ENCODE measurements at regions not wholly inside any gene's neighbourhood (a gene's known extent, or its start where the extent isn't known, plus 50 kb on each side); places are given as distances from the start of the nearest gene placed in this dataset.

GRCh38 chr13:29684441-29684840 is 89.0 kb upstream of the SLC7A1 start:
- H3K9me3 ChIP-seq (ENCODE audit: control insufficient read depth in 1 of 2, low read length in 2 of 2) = no peaks in the 10 kb centered on the region
- no peaks in the 10 kb centered on the region for H3K36me3 ChIP-seq (ENCODE audit: insufficient read depth, low read length)
- Mint-ChIP-seq H3K9me3 (peaks cover 0 to 6% (median 2%) of the 10 kb centered on the region in 8 donors), H3K4me1 (no peaks in the 10 kb centered on the region), H3K4me3 (no peak overlapping the region), H3K27ac (no peak overlapping the region), H3K27me3 (peaks cover 9 to 18% of the 10 kb centered on the region in 2 donors), H3K36me3 (no peaks in the 10 kb centered on the region)
- CTCF ChIA-PET (ENCODE audit: partially characterized antibody) = no interaction called here
- intact Hi-C loops (cut with micrococcal nuclease) = no loop called here
- no peaks in the 10 kb centered on the region for H3K4me1 ChIP-seq (ENCODE audit: insufficient read depth, low read length)
- no peak overlapping the region for H3K4me3 ChIP-seq (ENCODE audit: low read length in 2 of 2)
- H3K27me3 ChIP-seq (ENCODE audit: insufficient read depth, low read length) = no peaks in the 10 kb centered on the region
- H3K27ac ChIP-seq (ENCODE audit: low read depth, low read length) = no peak overlapping the region
- no peak for DNase-seq
- POLR2A ChIA-PET (ENCODE audit: partially characterized antibody) = no interaction called here

- H3K4me1 ChIP-seq (ENCODE audit: insufficient read depth, low read length) = no peaks in the 10 kb centered on the region
- no peaks in the 10 kb centered on the region for H3K9me3 ChIP-seq (ENCODE audit: control insufficient read depth in 1 of 2, low read length in 2 of 2)
- ChIA-PET CTCF (ENCODE audit: partially characterized antibody) (interaction anchor here (1.2 kb wide), 1 partner anchor 175 kb away, joined by 4 read pairs; no protein-coding TSS in a partner anchor), POLR2A (ENCODE audit: partially characterized antibody) (no interaction called here)
- no peaks in the 10 kb centered on the region for H3K4me1 Mint-ChIP-seq
- no peak overlapping the region for H3K27ac ChIP-seq (ENCODE audit: low read depth, low read length)
- H3K27me3 Mint-ChIP-seq = peaks cover 16 to 18% of the 10 kb centered on the region in 2 donors
- no peaks in the 10 kb centered on the region for H3K27me3 ChIP-seq (ENCODE audit: insufficient read depth, low read length)
- no peak overlapping the region for H3K27ac Mint-ChIP-seq
- H3K36me3 Mint-ChIP-seq = no peaks in the 10 kb centered on the region
- no peak overlapping the region for H3K4me3 Mint-ChIP-seq
- no peak for DNase-seq
- intact Hi-C loops (cut with micrococcal nuclease) = no loop called here
- H3K36me3 ChIP-seq (ENCODE audit: insufficient read depth, low read length) = no peaks in the 10 kb centered on the region
- peaks cover 0 to 6% (median 2%) of the 10 kb centered on the region in 8 donors for H3K9me3 Mint-ChIP-seq
- H3K4me3 ChIP-seq (ENCODE audit: low read length in 2 of 2) = no peak overlapping the region
Measured at GRCh38 chr13:29683041-29683440, 87.6 kb upstream of the SLC7A1 start.

GRCh38 chr13:29681864-29682263 is 86.4 kb upstream of the SLC7A1 start:
- no peaks in the 10 kb centered on the region for H3K27me3 ChIP-seq (ENCODE audit: insufficient read depth, low read length)
- no peaks in the 10 kb centered on the region for H3K4me1 ChIP-seq (ENCODE audit: insufficient read depth, low read length)
- intact Hi-C loops (cut with micrococcal nuclease) = no loop called here
- no peaks in the 10 kb centered on the region for H3K4me1 Mint-ChIP-seq
- H3K27me3 Mint-ChIP-seq = peaks cover 13 to 18% of the 10 kb centered on the region in 2 donors
- peaks cover 0 to 6% (median 2%) of the 10 kb centered on the region in 8 donors for H3K9me3 Mint-ChIP-seq
- no peak for DNase-seq
- ChIA-PET CTCF (ENCODE audit: partially characterized antibody) (no interaction called here), POLR2A (ENCODE audit: partially characterized antibody) (no interaction called here)
- no peak overlapping the region for H3K27ac ChIP-seq (ENCODE audit: low read depth, low read length)
- H3K9me3 ChIP-seq (ENCODE audit: control insufficient read depth in 1 of 2, low read length in 2 of 2) = no peaks in the 10 kb centered on the region
- no peaks in the 10 kb centered on the region for H3K36me3 ChIP-seq (ENCODE audit: insufficient read depth, low read length)
- no peak overlapping the region for H3K4me3 Mint-ChIP-seq
- H3K36me3 Mint-ChIP-seq = no peaks in the 10 kb centered on the region
- H3K4me3 ChIP-seq (ENCODE audit: low read length in 2 of 2) = no peak overlapping the region
- no peak overlapping the region for H3K27ac Mint-ChIP-seq

GRCh38 chr13:29679396-29680053 is 84.0 kb upstream of the SLC7A1 start:
- Mint-ChIP-seq H3K27me3 (peaks cover 14 to 17% of the 10 kb centered on the region in 2 donors), H3K27ac (no peak overlapping the region), H3K4me3 (no peak overlapping the region), H3K9me3 (peaks cover 0 to 6% (median 2%) of the 10 kb centered on the region in 8 donors), H3K4me1 (no peaks in the 10 kb centered on the region), H3K36me3 (no peaks in the 10 kb centered on the region)
- H3K36me3 ChIP-seq (ENCODE audit: insufficient read depth, low read length) = no peaks in the 10 kb centered on the region
- ChIA-PET CTCF (ENCODE audit: partially characterized antibody) (no interaction called here), POLR2A (ENCODE audit: partially characterized antibody) (no interaction called here)
- no peaks in the 10 kb centered on the region for H3K27me3 ChIP-seq (ENCODE audit: insufficient read depth, low read length)
- H3K4me1 ChIP-seq (ENCODE audit: insufficient read depth, low read length) = no peaks in the 10 kb centered on the region
- no peak for DNase-seq
- intact Hi-C loops (cut with micrococcal nuclease) = no loop called here
- H3K4me3 ChIP-seq (ENCODE audit: low read length in 2 of 2) = no peak overlapping the region
- H3K9me3 ChIP-seq (ENCODE audit: control insufficient read depth in 1 of 2, low read length in 2 of 2) = no peaks in the 10 kb centered on the region
- no peak overlapping the region for H3K27ac ChIP-seq (ENCODE audit: low read depth, low read length)

- intact Hi-C loops (cut with micrococcal nuclease) = no loop called here
- no peak overlapping the region for H3K4me3 ChIP-seq (ENCODE audit: low read length in 2 of 2)
- no peaks in the 10 kb centered on the region for H3K36me3 ChIP-seq (ENCODE audit: insufficient read depth, low read length)
- Mint-ChIP-seq H3K9me3 (peaks cover 0 to 12% (median 0%) of the 10 kb centered on the region in 8 donors), H3K27me3 (peaks cover 15 to 17% of the 10 kb centered on the region in 2 donors), H3K36me3 (peaks cover 0 to 3% of the 10 kb centered on the region in 2 donors), H3K4me3 (no peak overlapping the region), H3K27ac (no peak overlapping the region), H3K4me1 (no peaks in the 10 kb centered on the region)
- no peak overlapping the region for H3K27ac ChIP-seq (ENCODE audit: low read depth, low read length)
- H3K4me1 ChIP-seq (ENCODE audit: insufficient read depth, low read length) = no peaks in the 10 kb centered on the region
- no peaks in the 10 kb centered on the region for H3K9me3 ChIP-seq (ENCODE audit: control insufficient read depth in 1 of 2, low read length in 2 of 2)
- H3K27me3 ChIP-seq (ENCODE audit: insufficient read depth, low read length) = no peaks in the 10 kb centered on the region
- DNase-seq = no peak
- ChIA-PET CTCF (ENCODE audit: partially characterized antibody) (no interaction called here), POLR2A (ENCODE audit: partially characterized antibody) (no interaction called here)
Measured at GRCh38 chr13:29677627-29678026, 82.1 kb upstream of the SLC7A1 start.

GRCh38 chr13:29676941-29677452 is 81.5 kb upstream of the SLC7A1 start:
- Histone ChIP-seq H3K9me3 (ENCODE audit: control insufficient read depth in 1 of 2, low read length in 2 of 2) (no peaks in the 10 kb centered on the region), H3K27ac (ENCODE audit: low read depth, low read length) (no peak overlapping the region), H3K4me1 (ENCODE audit: insufficient read depth, low read length) (no peaks in the 10 kb centered on the region), H3K36me3 (ENCODE audit: insufficient read depth, low read length) (no peaks in the 10 kb centered on the region), H3K27me3 (ENCODE audit: insufficient read depth, low read length) (no peaks in the 10 kb centered on the region), H3K4me3 (ENCODE audit: low read length in 2 of 2) (no peak overlapping the region)
- intact Hi-C loops (cut with micrococcal nuclease) = no loop called here
- H3K27ac Mint-ChIP-seq = no peak overlapping the region
- peaks cover 0 to 3% of the 10 kb centered on the region in 2 donors for H3K36me3 Mint-ChIP-seq
- peaks cover 0 to 12% (median 0%) of the 10 kb centered on the region in 8 donors for H3K9me3 Mint-ChIP-seq
- no peaks in the 10 kb centered on the region for H3K4me1 Mint-ChIP-seq
- H3K4me3 Mint-ChIP-seq = no peak overlapping the region
- no peak for DNase-seq
- CTCF ChIA-PET (ENCODE audit: partially characterized antibody) = no interaction called here
- POLR2A ChIA-PET (ENCODE audit: partially characterized antibody) = no interaction called here
- H3K27me3 Mint-ChIP-seq = peaks cover 14 to 16% of the 10 kb centered on the region in 2 donors

- intact Hi-C loops (cut with micrococcal nuclease) = no loop called here
- H3K27ac Mint-ChIP-seq = no peak overlapping the region
- Histone ChIP-seq H3K9me3 (ENCODE audit: control insufficient read depth in 1 of 2, low read length in 2 of 2) (no peaks in the 10 kb centered on the region), H3K27ac (ENCODE audit: low read depth, low read length) (no peak overlapping the region), H3K36me3 (ENCODE audit: insufficient read depth, low read length) (no peaks in the 10 kb centered on the region), H3K4me3 (ENCODE audit: low read length in 2 of 2) (no peak overlapping the region), H3K27me3 (ENCODE audit: insufficient read depth, low read length) (no peaks in the 10 kb centered on the region), H3K4me1 (ENCODE audit: insufficient read depth, low read length) (no peaks in the 10 kb centered on the region)
- DNase-seq = no peak
- H3K4me3 Mint-ChIP-seq = no peak overlapping the region
- ChIA-PET POLR2A (ENCODE audit: partially characterized antibody) (no interaction called here), CTCF (ENCODE audit: partially characterized antibody) (no interaction called here)
- no peaks in the 10 kb centered on the region for H3K4me1 Mint-ChIP-seq
- H3K27me3 Mint-ChIP-seq = peaks cover 12 to 14% of the 10 kb centered on the region in 2 donors
- H3K9me3 Mint-ChIP-seq = peaks cover 0 to 12% (median 0%) of the 10 kb centered on the region in 8 donors
- peaks cover 0 to 3% of the 10 kb centered on the region in 2 donors for H3K36me3 Mint-ChIP-seq
Measured at GRCh38 chr13:29676535-29676934, 81.0 kb upstream of the SLC7A1 start.

Data from CD4-positive, alpha-beta memory T cell (primary cell).